GM18511 (cell line): ENCODE measurements at regions not wholly inside any gene's neighbourhood (a gene's known extent, or its start where the extent isn't known, plus 50 kb on each side); places are given as distances from the start of the nearest gene placed in this dataset.
A peak's percentile ranks its signal among the peaks of the same experiment; 100 is the strongest.

ENCODE experiments used
- ATAC-seq: cut with Tn5 transposase; IDR thresholded peaks from one replicate; pipeline ENCODE4 v1.9.1; 2021; ENCODE audit warnings: mild to moderate bottlenecking, moderate library complexity; ENCODE audit not compliant: unreplicated experiment

DNA sequence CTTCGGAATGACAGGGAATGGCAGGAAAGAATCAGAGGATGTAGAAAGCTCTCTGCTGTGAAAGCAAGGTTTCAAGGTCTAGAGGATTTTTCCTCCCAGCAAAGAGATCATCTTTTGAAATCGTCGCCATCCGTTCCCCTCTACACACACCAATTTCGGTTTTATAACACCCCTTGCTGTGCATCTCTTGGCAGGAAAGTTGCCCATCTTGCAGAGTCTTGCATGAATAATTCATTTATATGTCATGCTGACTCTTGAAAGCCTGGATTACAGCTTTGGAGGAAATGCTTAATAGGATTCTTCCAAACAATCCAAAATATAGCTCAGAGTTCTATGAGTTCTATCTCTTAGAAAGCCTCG, 262.7 kb downstream of the CHL1 start:
- no peak for ATAC-seq

DNA sequence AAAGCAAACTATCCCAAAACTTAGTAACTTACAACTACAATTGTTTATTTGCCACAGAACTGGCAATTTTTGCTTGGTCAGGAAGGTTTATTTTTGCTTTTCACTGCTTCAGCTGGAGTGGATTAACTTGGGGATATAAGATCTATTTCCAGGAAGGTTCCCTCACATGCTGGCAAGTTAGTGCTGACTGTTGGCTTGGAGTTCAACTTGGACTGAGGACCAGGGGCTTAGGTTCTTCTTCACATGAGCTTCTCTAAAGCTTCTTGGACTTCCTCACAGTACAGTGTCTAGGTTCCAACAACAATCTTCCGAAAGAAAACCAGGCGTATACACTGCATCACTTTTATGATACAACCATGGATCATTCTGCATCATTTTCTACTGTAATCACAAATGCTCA, 264.4 kb downstream of the CHL1 start:
- ATAC-seq, result no peak

DNA sequence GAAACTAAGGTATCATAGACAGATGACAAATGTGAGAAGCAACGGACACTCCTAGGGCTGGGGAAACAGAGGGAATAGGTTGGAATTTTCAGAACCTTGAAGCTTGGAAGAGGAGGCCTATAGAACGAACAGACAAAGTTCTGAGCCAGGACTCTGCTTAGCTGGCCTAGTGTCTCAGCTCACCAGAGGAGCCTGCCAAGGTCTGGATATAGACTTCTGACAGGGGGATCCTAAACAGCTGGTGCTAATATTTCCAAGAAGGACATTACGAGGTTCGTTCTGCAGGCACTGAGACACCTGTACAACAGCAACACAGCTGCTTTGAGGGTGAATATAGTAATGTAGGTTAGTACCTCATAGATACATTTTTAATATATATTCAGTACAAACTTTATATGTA, 266.3 kb downstream of the CHL1 start:
- no peak for ATAC-seq

DNA sequence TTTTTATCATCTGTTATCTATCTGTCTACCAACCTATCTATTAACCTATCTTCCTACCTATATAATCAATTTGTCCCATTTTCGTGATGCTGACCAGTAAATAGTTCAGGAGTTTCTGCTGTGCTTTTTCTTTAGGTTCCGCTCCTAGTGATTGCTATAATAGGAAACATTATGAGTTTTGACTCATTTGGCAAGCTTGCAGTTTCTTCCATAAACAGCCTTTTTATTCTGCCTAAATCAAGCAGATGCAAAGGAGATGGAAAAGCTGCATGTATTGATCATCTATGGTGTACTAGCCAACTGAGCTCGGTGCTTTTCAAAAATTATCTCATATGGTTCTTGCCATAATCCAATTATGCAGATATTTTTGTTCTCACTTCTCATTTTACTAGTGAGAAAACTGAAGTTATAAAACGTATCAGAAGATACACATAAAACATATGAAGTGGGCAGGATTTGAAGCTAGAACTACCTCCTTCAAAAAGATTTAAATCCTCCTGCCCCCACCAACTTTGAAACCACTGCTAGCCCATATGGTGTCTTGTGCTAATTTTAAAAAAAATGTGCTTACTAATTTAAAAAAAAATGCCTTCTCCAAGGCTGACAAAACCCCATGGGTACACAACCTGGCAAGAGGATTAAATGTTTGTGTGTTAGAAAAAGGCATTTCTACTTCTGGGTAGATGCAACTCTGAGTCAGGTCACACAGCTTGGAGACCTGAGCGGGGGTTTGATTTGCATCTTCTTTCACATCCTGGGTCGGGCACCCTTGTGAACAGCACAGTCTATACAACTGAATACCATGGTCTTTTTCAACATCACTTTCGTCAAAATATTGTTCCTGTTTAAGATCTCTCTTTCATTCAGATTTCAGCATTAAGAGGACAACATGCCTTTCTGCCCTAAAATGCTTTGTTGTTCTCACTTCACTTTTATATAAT, 267.0 kb downstream of the CHL1 start:
- peak; percentile 99 for ATAC-seq

DNA sequence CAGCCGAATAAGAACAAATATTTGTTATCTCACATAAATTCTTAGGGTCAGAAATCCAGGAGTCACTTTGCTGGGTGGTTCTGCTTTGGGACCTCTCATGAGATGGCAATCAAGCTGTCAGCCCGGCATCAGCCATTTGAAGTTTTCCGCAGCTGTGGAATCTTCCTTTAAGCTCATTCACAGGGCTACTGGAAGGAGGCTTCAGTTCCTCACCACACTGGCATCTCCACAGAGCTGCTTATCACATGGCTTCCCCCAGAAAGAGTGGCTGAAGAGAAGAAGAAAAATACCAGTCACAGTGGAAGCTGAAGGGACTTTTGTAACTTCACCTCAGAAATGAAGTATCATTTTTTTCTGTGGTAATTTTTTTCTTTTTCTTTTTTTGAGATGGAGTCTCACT, 267.7 kb downstream of the CHL1 start:
- peak; percentile 42 for ATAC-seq

DNA sequence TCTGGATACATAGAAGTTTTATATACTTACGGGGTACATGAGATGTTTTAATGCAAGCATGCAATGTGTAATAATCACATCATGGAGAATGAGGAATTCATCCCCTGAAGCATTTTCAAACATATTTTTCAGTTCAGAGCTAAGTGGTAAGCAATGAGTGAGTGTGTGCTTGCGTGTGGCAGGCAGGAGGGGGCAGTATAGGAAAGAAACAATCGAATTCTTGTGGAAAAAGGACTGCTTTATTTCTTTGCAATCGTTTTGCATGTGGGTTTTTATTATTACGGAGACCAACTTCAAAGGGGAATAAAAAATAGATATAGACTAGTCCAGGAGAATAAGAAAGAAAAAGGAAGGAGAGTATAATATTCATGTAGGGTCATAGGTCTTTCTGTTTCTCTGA, 271.6 kb downstream of the CHL1 start:
- ATAC-seq, result no peak

DNA sequence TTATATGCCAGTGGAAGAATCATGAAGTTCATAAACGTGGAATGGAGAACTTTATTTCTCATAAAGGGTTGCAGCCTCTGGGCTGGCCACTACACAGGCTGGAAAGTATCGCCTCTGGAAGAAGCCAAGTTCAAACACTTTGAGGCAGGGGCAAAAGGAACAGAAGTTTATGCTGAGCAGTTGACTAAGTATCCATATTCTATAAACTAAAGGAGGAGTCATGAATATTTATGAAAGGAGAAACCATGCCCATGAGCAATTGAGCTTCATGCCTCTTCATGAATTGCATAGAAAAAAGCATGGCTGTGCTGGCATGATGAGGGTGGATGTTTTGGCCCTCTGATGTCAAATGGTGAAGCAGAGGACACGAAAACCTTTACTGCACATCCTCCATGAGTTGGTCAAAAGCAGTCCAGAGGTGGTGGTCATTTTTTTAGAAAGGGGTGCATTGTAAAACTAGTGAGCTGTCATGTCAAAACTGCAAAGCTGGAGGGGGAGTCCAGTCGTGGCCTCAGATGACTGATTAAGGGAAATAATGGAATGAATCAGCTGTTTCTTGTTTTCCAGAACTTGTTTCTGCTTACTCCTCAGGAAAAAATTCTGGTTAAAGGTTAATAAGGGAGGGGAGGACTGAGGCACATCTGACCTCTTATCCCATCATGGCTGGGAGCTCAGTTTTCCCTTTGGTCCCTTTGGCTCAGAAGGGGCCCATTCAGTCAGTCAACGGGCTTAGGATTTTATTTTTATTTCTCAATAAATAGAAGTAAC, 276.7 kb downstream of the CHL1 start:
- ATAC-seq, result no peak

DNA sequence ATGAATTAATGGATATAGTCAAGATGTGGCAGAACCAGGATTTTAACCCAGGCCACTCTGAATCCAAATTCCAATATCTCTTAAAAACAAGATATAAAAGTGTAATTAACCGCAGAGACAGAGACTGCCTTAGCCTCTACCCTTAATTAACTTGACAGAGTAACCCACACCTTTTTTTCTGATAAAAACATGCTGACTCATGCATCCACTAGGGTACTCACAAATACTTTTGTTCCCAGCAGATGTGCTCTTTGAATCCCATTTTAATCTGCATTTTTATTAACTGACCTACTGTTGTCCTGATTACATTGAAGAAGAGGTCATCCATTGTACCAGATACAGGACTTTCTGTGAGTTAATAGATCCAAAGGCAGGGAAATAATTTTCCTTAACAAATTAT, 278.3 kb downstream of the CHL1 start:
- ATAC-seq, result no peak

DNA sequence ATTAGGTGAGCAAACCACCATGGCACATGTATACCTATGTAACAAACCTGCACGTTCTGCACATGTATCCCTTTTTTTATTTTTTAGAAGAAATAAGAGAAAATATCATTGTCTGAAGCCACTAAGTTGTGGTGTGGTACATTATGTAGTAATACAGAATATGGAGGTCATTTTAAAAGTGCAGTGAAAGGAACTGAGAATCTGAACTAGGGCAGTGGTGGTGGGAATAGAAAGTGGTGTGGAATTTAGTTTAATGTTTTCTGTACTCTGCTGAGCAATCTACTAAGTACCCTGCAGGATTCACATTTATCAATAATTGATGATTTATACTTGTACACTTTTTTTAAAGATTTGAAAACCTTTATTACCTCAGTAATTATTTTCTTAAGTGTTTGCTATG, 283.5 kb downstream of the CHL1 start:
- peak; percentile 81 for ATAC-seq

DNA sequence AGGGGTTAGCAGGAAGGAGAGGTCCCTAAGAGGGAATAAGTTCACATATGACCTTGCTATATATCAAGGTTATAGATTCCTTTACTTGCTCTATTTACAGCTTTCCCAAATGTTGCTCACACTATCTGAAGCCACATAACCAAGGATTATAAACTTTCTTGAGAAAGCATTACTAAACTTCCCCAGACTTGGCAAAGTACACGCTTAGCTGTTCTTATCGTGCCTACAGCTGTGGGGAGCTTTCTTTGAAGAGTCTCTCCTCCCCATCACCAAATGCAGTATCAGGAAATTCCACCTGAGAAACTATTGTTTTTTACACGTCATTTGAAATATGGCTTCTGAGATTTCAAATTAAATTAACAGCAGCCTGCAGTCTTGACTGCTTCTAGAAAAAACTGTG, 284.5 kb downstream of the CHL1 start:
- no peak for ATAC-seq

DNA sequence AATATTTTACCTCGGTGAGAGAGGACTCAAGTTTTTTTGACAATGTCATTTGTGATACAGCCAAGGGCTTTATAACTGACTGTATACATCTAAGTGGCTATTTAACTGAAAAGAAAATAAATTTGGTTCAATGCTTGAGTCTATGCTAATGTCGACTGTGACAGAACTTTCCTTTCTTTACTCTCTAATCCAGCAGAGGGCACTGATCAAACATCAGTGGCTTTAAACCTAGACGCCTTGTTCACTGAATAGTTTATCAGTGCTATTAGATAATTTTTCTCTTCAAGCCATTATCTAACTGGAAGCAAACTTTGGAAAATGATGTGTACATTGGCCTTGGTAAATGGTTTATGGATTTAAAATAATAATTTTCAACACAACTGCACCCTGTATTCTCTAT, 285.1 kb downstream of the CHL1 start:
- ATAC-seq, result peak; percentile 54

DNA sequence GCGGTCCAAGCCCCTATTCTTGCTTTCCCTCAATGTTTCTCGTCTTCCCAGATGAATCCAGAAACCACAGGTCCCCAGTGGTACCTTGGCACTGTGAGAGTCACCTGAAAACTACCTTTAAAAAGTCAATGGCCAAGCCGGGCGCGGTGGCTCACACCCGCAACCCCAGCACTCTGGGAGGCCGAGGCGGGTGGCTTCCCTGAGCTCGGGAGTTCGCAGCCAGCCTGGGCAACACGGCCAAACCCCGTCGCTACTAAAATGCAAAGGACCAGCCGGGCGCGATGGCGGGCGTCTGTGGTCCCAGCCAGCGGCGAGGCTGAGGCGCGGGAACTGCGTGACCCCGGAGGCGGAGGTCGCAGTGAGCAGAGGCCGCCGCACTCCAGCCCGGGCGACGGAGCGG, 285.9 kb downstream of the CHL1 start:
- ATAC-seq, result no peak

DNA sequence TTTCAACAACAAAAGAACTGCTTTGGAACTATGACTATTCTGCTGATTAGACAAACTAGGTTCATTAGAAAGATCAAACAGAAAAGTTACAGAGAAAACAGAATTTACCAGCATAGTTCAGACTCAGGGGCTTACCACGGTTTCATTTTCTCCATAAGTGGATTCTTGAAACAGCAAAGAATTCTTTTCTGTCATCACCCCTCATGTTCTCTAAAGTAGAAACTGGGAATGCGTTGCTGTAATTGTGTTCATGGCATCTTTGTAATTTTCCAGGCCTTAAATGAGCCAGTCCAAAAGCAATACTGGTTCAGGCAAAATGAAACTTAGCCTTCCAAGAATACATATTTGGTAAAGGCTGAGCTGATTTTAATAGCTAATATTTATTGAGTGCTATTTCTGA, 287.8 kb downstream of the CHL1 start:
- no peak for ATAC-seq

DNA sequence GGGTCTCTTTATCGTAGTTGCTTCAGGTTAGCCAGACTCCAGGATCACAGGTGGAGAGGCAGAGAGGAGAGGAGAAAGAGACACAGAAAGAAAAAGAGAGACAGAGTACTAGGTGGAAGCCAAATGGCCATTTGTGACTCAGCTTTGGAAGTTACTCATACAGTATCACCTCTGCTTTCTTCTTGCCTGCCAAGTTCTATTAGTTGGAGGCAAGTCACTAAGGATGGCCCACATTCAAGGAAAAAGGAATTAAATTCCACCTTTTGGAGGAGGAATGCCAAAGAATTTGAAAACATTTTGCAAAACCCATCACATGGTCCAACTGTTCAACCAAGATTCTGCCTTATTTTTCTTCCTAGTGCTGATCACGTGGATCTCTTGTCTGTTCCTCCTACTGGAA, 291.1 kb downstream of the CHL1 start:
- ATAC-seq, result no peak

DNA sequence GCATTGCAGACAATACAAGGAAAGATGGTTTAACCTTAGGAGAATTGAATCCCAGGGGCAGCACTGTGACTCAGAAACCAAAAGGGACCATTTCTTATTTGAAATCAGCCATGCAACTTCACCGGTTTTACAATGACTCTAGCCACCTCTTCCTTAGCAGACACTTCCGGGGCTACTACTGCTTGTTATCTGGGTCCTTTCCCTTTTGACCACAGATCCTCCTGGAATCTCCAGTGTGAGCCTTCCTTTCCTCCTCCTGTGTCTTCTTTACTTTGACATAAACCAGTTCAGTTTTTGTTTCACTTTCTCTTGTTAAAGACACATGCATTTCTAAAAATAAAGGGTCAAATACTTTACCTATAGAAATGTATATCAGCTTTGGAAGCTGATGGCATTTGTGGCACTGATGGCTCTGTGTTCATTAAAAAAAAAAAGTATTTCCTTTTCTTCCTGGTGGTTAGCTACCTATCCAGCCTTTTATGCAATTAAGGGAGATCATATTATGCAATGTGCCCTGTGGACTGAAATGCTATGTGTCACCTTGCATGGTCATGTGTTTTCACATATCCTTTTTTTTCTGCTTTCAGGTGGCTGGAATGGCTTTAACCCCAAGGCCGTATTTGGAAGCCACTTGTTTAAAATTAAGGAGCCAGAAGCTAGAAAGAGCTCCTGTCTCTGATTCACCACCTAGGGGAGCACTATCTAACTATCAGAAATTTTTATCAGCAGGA, 296.2 kb downstream of the CHL1 start:
- ATAC-seq, result peak; percentile 70

DNA sequence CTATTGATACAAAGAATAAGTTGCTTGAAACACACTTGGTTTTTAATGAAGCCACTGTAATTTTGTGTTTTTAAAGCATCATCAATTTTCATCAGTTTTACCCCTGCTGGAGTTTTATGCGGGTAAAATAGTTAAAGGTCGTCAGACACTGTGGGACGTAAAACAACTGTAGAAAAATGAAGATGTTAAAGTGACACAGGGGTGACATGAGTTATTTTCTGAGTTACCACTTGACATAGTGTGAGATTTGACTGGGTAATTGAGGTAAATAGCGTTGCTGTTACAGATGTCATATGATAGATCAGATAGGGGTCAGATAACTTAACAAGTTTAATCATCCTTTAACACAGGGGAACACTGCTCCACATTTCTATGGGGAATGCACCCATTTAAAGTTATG, 297.6 kb downstream of the CHL1 start:
- ATAC-seq, result no peak

DNA sequence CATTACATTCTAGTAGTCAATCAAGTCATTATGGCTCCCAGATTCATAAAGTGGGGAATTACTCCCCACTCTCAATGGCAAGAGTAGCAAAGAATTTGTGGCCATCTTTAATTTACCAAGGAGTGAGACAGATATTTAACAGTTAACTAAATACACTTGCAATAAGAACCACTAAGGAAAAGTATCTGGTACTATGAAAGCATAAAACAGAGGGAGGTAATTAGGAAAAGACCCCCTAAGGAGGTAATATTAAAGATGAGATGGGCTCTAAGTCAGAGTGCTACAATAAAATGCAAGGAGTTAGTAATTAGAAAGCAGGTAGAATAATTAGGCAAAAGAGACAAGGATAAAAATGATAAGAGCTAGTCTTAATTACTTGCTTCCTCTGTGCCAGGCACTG, 301.9 kb downstream of the CHL1 start:
- no peak for ATAC-seq

DNA sequence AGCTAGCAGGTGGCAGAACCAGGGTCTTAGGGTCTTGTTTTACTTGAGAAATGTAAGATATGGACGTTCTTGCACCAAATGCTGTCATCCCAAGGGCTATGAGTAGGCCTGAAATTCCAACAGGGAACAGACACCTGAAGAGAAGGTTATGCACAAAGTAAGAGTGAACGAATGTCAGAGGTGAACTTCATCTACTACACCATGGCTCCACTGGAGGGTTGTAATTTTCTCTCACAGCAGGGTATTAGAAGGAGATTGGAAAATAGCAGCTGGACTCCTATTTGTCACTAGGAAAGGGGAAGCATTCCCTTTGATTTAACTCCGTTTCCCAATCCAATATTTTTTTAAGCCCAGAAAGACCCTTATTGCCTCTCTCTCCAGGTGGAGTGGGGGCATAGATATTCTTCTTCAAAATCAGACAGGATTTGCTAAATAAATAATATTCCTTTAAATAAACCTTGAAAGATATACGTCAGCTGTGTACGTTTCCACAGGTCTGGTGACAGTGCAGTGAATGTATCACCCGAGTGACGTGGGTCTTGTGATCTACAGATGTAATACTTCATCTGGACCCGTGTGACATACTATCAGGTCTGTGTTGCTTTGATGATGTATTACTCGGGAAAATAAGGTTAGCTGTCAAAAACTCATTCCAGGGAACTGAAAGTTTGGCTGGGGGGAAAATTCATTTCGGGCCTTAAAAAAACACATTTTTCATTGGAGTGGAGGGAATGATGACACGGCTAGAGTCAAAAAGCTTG, 302.6 kb downstream of the CHL1 start:
- no peak for ATAC-seq

DNA sequence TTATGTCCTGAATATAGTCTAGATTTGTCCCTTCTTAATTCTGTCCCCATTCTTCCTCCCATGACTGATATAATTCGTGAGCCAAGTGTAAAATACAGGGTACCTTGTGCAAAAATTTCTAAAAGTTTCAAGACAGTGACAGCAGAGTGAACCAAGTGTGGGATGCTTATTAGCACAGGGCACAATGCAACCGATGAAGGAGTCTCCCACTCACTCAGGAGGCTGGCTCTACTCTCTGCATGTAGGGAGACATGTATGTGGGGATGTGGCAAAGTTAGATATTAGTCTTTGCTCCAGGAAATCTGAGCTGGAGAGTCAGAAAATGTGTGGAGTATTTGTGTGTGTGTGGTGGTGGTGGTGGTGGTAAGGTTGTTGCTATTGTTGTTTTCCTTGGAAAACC, 305.9 kb downstream of the CHL1 start:
- no peak for ATAC-seq

DNA sequence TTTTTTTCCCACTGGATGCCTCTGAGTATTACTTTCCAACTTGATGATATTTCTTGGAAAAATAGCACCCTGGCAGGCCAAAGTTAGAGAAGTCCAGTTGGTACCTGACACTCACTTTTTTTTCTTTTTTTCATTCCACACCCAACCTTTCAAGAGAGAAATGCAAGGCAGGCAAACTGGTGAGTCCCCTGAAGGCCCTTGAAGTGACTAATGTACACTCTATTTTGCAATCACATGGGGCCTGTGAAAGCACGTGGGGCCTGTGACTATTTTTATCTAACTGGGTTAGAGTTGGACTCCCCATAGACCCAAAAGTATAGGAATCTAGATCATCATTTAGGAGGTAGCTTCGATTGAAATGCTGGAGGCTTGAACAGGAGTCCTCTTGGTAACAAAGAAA, 316.7 kb downstream of the CHL1 start:
- no peak for ATAC-seq

DNA sequence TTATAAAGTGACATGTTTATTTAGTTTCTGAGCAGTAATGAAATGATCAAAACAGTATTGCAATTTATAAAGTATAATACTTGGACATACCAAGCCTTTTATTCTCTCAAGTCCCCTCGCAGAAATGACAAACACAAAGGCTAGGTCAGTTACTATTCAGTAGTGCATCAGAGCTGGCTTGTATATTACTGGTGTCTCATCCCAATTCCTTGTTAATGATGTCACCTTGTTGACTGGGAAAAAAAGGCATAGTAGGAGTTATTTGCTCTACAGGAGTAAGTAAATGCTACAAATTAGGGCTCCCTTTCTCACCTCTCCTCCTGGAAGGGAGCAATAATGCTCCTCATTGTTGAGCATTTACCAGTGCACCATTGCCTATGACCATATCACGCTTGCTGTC, 317.6 kb downstream of the CHL1 start:
- ATAC-seq, result no peak
